ENCODE measurements at regions not wholly inside any gene's neighbourhood (a gene's known extent, or its start where the extent isn't known, plus 50 kb on each side); places are given as distances from the start of the nearest gene placed in this dataset.

DNA sequence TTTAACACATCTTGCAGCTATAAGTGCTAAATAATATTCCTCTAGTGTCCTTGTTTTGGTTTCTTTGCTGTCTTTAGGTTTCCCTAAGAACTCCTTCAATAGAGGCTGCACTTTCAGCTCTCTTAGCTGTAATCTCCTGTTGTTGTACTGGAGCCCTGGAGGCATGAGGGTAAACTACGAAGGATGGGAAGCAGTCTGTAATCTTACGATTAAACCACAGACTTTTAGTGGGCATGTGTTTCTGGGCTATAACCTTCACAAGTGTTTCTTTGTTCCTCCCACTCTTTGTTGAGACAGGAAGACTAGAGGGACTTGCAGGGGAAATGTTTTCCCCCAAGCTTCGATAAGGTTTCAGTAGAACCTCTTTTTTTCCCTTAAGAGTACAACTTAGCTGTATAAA, 1058.1 kb downstream of the NSUN3 start:
- Histone ChIP-seq H3K9ac (ENCODE audit: low read length) (no peak overlapping the region), H3K9me3 (ENCODE audit: low read length) (no peaks in the 10 kb centered on the region), H3K27me3 (ENCODE audit: insufficient read depth, low read length) (no peaks in the 10 kb centered on the region), H3K4me3 (ENCODE audit: low read depth, low read length, poor library complexity, severe bottlenecking) (no peak overlapping the region), H3K9me2 (ENCODE audit: low read depth, low read length) (no peaks in the 10 kb centered on the region), H4K20me1 (ENCODE audit: insufficient read depth, low read length) (no peaks in the 10 kb centered on the region), H3K36me3 (ENCODE audit: insufficient read depth, low read length) (no peaks in the 10 kb centered on the region), H3K4me1 (ENCODE audit: insufficient read depth, low read length, severe bottlenecking) (no peaks in the 10 kb centered on the region), H3K4me2 (ENCODE audit: low read length) (no peak overlapping the region), H3F3A (ENCODE audit: insufficient read depth, low read length) (no peaks in the 10 kb centered on the region), H3K27ac (ENCODE audit: low read depth, low read length, poor library complexity, severe bottlenecking) (no peak overlapping the region), H3K79me2 (ENCODE audit: insufficient read depth, low read length) (no peaks in the 10 kb centered on the region), H2AFZ (ENCODE audit: low read length) (no peak overlapping the region)
- TF ChIP-seq EZH2 (IDR thresholded peaks at IDR 0.05; ENCODE audit: borderline replicate concordance, low read length), result no peak
- TF ChIP-seq, protein P1, sequence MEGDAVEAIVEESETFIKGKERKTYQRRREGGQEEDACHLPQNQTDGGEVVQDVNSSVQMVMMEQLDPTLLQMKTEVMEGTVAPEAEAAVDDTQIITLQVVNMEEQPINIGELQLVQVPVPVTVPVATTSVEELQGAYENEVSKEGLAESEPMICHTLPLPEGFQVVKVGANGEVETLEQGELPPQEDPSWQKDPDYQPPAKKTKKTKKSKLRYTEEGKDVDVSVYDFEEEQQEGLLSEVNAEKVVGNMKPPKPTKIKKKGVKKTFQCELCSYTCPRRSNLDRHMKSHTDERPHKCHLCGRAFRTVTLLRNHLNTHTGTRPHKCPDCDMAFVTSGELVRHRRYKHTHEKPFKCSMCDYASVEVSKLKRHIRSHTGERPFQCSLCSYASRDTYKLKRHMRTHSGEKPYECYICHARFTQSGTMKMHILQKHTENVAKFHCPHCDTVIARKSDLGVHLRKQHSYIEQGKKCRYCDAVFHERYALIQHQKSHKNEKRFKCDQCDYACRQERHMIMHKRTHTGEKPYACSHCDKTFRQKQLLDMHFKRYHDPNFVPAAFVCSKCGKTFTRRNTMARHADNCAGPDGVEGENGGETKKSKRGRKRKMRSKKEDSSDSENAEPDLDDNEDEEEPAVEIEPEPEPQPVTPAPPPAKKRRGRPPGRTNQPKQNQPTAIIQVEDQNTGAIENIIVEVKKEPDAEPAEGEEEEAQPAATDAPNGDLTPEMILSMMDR (IDR thresholded peaks at IDR 0.05; ENCODE audit: low read length), result no peak

DNA sequence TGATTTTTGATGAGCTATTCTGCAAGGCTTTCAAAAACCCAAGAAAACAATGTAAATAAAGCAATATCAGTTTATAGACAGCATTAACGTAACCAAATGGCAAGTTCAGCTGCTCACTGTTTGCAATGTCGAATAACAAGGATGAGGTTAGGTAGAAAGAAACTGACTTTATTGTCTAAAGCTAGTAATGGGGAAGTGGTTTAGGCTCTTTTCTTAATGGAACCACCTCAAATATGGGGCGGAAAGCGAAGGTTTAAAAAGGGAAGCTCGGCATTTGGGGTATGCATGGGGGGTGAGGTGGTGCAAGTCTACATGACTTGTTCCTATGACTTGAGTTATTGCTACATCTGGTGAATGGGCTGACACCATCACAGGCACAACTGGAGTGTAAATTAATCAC, 1060.2 kb downstream of the NSUN3 start:
- no peak overlapping the region for H2AFZ ChIP-seq (ENCODE audit: low read length)
- no peak overlapping the region for H3K27ac ChIP-seq (ENCODE audit: low read depth, low read length, poor library complexity, severe bottlenecking)
- TF ChIP-seq, protein P1 (IDR thresholded peaks at IDR 0.05; ENCODE audit: low read length), result no peak
- no peak for TF ChIP-seq EZH2 (IDR thresholded peaks at IDR 0.05; ENCODE audit: borderline replicate concordance, low read length)
- H3K9ac ChIP-seq (ENCODE audit: low read length), result no peak overlapping the region
- H3F3A ChIP-seq (ENCODE audit: insufficient read depth, low read length), result no peaks in the 10 kb centered on the region
- no peaks in the 10 kb centered on the region for H3K9me2 ChIP-seq (ENCODE audit: low read depth, low read length)
- H3K4me2 ChIP-seq (ENCODE audit: low read length), result no peak overlapping the region
- H3K79me2 ChIP-seq (ENCODE audit: insufficient read depth, low read length), result no peaks in the 10 kb centered on the region
- no peaks in the 10 kb centered on the region for H3K27me3 ChIP-seq (ENCODE audit: insufficient read depth, low read length)
- no peaks in the 10 kb centered on the region for H3K9me3 ChIP-seq (ENCODE audit: low read length)
- no peaks in the 10 kb centered on the region for H3K36me3 ChIP-seq (ENCODE audit: insufficient read depth, low read length)
- H3K4me1 ChIP-seq (ENCODE audit: insufficient read depth, low read length, severe bottlenecking), result no peaks in the 10 kb centered on the region
- H3K4me3 ChIP-seq (ENCODE audit: low read depth, low read length, poor library complexity, severe bottlenecking), result no peak overlapping the region
- no peaks in the 10 kb centered on the region for H4K20me1 ChIP-seq (ENCODE audit: insufficient read depth, low read length)

DNA sequence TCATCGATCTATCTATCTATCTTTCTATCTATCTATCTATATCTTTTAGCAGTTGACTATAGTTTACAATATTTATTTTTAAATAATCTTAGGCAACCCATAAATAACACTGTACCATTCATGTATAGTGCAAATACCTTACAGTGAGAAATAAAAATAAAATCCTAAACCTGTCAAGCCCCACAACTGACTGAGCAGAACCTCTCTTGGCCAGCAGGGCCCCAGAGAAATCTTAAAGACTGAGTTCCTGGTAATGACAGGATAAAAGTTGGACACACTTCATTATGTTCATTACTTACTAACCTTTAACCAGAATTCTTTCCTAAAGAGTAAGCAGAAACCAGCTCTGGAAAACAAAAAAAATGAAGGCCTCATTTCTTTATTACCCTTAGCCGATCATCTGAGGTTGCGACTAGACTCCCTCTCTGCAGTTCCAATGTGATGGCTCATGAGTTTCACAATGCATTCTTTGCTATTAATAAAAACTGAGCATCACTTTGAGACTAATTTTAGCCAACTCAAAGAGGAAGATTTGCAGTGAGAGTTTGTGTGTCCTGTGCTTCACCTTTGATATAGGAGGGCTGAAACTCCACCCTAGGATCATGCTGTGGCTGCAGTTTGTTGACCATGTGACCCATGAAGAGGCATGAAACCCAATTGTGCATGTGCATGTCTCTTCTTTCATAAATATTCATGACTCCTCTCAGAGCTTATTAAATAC, 1072.0 kb downstream of the NSUN3 start:
- Histone ChIP-seq H3K4me2 (ENCODE audit: low read length) (no peak overlapping the region), H2AFZ (ENCODE audit: low read length) (no peak overlapping the region), H3K36me3 (ENCODE audit: insufficient read depth, low read length) (no peaks in the 10 kb centered on the region), H3K4me1 (ENCODE audit: insufficient read depth, low read length, severe bottlenecking) (no peaks in the 10 kb centered on the region), H3K27ac (ENCODE audit: low read depth, low read length, poor library complexity, severe bottlenecking) (no peak overlapping the region), H3K4me3 (ENCODE audit: low read depth, low read length, poor library complexity, severe bottlenecking) (no peak overlapping the region), H3K79me2 (ENCODE audit: insufficient read depth, low read length) (no peaks in the 10 kb centered on the region), H4K20me1 (ENCODE audit: insufficient read depth, low read length) (no peaks in the 10 kb centered on the region), H3K9ac (ENCODE audit: low read length) (no peak overlapping the region), H3K27me3 (ENCODE audit: insufficient read depth, low read length) (no peaks in the 10 kb centered on the region), H3F3A (ENCODE audit: insufficient read depth, low read length) (no peaks in the 10 kb centered on the region), H3K9me2 (ENCODE audit: low read depth, low read length) (no peaks in the 10 kb centered on the region), H3K9me3 (ENCODE audit: low read length) (no peaks in the 10 kb centered on the region)
- TF ChIP-seq, protein P1 (IDR thresholded peaks at IDR 0.05; ENCODE audit: low read length), result no peak
- TF ChIP-seq EZH2 (IDR thresholded peaks at IDR 0.05; ENCODE audit: borderline replicate concordance, low read length), result no peak
